ENCODE measurements at regions not wholly inside any gene's neighbourhood (a gene's known extent, or its start where the extent isn't known, plus 50 kb on each side); places are given as distances from the start of the nearest gene placed in this dataset.

GRCh38 chr5:71932655-71933338, 174.5 kb upstream of the MAP1B start (continued):
- no peak for TF ChIP-seq U2AF1 (optimal IDR thresholded peaks at IDR 0.05; ENCODE audit: low read depth, low read length)
- TF ChIP-seq KLF9 (CRISPR knock-in tag; IDR thresholded peaks at IDR 0.05; ENCODE audit: low read depth), result no peak
- 0 out of 2 replicates have a peak, but pooled peaks have one; percentile 25 for TF ChIP-seq CHD4 (IDR thresholded peaks at IDR 0.05; ENCODE audit: borderline replicate concordance, low read length)
- TF ChIP-seq ISX (CRISPR knock-in tag; conservative IDR thresholded peaks at IDR 0.05), result no peak
- TF ChIP-seq ZNF724P (CRISPR knock-in tag; IDR thresholded peaks at IDR 0.05; ENCODE audit: borderline replicate concordance), result no peak
- peak; percentile 44; the same call in 1 of the 2 replicates for TF ChIP-seq ETV5 (CRISPR knock-in tag; IDR thresholded peaks at IDR 0.05; ENCODE audit: borderline replicate concordance)
- no peak for TF ChIP-seq ZBTB20 (CRISPR knock-in tag; IDR thresholded peaks at IDR 0.05; ENCODE audit: borderline replicate concordance, low read depth)
- no peak for TF ChIP-seq IKZF1 (IDR thresholded peaks at IDR 0.05)
- no peak for TF ChIP-seq NFKB2 (CRISPR knock-in tag; IDR thresholded peaks at IDR 0.05; ENCODE audit: borderline replicate concordance)
- TF ChIP-seq U2AF2 (IDR thresholded peaks at IDR 0.05; ENCODE audit: low read depth, low read length), result no peak
- no peak for TF ChIP-seq E2F1 (CRISPR knock-in tag; IDR thresholded peaks at IDR 0.05)
- no peak for TF ChIP-seq KLF15 (CRISPR knock-in tag; IDR thresholded peaks at IDR 0.05; ENCODE audit: borderline replicate concordance)
- no peak for TF ChIP-seq ZNF276 (CRISPR knock-in tag; IDR thresholded peaks at IDR 0.05; ENCODE audit: low read depth)
- TF ChIP-seq ZNF780A (CRISPR knock-in tag; IDR thresholded peaks at IDR 0.05), result no peak
- TF ChIP-seq ZSCAN21 (CRISPR knock-in tag; IDR thresholded peaks at IDR 0.05; ENCODE audit: borderline replicate concordance), result no peak
- no peak for TF ChIP-seq ZNF556 (CRISPR knock-in tag; IDR thresholded peaks at IDR 0.05; ENCODE audit: borderline replicate concordance)
- no peak for TF ChIP-seq ARNTL (CRISPR knock-in tag; IDR thresholded peaks at IDR 0.05)
- TF ChIP-seq RFX3 (CRISPR knock-in tag; IDR thresholded peaks at IDR 0.05), result no peak
- no peak for TF ChIP-seq ZNF558 (CRISPR knock-in tag; IDR thresholded peaks at IDR 0.05; ENCODE audit: borderline replicate concordance)
- TF ChIP-seq ZKSCAN5 (CRISPR knock-in tag; IDR thresholded peaks at IDR 0.05), result no peak
- TF ChIP-seq ZC3H13 (CRISPR knock-in tag; IDR thresholded peaks at IDR 0.05), result no peak
- TF ChIP-seq PRDM10 (CRISPR knock-in tag; IDR thresholded peaks at IDR 0.05; ENCODE audit: low read depth), result 0 out of 2 replicates have a peak, but pooled peaks have one; percentile 21
- no peak for TF ChIP-seq CENPX (CRISPR knock-in tag; IDR thresholded peaks at IDR 0.05)
- TF ChIP-seq SOX5 (CRISPR knock-in tag; IDR thresholded peaks at IDR 0.05; ENCODE audit: borderline replicate concordance), result peak; percentile 44; the same call in 1 of the 2 replicates
